ENCODE measurements at regions not wholly inside any gene's neighbourhood (a gene's known extent, or its start where the extent isn't known, plus 50 kb on each side); places are given as distances from the start of the nearest gene placed in this dataset.

DNA sequence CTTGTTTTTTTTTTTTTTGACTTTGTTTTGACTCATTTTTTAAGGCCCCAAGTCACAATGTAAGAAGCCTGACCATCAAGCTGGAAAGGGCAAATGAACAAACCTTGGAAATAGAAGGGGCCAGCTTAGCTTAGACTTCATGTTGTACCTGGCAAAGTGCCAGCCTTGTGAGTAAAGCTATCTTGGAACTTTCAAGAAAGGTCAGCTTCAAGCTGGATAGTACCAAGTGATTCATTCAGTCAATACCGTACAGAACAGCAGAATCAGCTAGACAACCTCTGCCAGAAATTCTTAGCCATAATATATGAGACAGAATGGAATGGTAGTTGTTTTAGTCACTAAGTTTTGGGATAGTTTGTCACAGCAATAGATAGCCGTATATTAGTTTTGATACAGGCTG is 1492.2 kb upstream of the TENM3 start:
- no peaks in the 10 kb centered on the region for H3K27me3 ChIP-seq (replicated peaks; ENCODE audit: control insufficient read depth, insufficient read depth, low read length)
- H3K4me3 ChIP-seq (ENCODE audit: low read depth, low read length) = no peak overlapping the region
- ChIA-PET POLR2A (no interaction called here), CTCF (no interaction called here)
- TF ChIP-seq, protein P1, sequence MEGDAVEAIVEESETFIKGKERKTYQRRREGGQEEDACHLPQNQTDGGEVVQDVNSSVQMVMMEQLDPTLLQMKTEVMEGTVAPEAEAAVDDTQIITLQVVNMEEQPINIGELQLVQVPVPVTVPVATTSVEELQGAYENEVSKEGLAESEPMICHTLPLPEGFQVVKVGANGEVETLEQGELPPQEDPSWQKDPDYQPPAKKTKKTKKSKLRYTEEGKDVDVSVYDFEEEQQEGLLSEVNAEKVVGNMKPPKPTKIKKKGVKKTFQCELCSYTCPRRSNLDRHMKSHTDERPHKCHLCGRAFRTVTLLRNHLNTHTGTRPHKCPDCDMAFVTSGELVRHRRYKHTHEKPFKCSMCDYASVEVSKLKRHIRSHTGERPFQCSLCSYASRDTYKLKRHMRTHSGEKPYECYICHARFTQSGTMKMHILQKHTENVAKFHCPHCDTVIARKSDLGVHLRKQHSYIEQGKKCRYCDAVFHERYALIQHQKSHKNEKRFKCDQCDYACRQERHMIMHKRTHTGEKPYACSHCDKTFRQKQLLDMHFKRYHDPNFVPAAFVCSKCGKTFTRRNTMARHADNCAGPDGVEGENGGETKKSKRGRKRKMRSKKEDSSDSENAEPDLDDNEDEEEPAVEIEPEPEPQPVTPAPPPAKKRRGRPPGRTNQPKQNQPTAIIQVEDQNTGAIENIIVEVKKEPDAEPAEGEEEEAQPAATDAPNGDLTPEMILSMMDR (IDR thresholded peaks at IDR 0.05; ENCODE audit: insufficient read depth in 1 of 2, low read depth in 1 of 2, low read length in 1 of 2, severe bottlenecking in 1 of 2, unreplicated experiment in 1 of 2) = no peak
- no peaks in the 10 kb centered on the region for H3K4me1 ChIP-seq
- Mint-ChIP-seq H3K9me3 (ENCODE audit: unreplicated experiment) (no peaks in the 10 kb centered on the region), H3K27me3 (ENCODE audit: insufficient read depth, unreplicated experiment) (no peaks in the 10 kb centered on the region), H3K27ac (ENCODE audit: unreplicated experiment) (no peak overlapping the region), H3K4me3 (ENCODE audit: unreplicated experiment) (no peak overlapping the region), H3K36me3 (ENCODE audit: insufficient read depth, unreplicated experiment) (no peaks in the 10 kb centered on the region), H3K4me1 (ENCODE audit: low read depth, unreplicated experiment) (no peaks in the 10 kb centered on the region)
- DNase-seq = no peak
- H3K9me3 ChIP-seq = no peaks in the 10 kb centered on the region
- intact Hi-C loops (cut with micrococcal nuclease; ENCODE audit: unreplicated experiment) = no loop called here
- H3K36me3 ChIP-seq (ENCODE audit: control insufficient read depth, insufficient read depth, low read length) = no peaks in the 10 kb centered on the region
- no TSS peak for BruUV-seq (replicated peaks)

DNA sequence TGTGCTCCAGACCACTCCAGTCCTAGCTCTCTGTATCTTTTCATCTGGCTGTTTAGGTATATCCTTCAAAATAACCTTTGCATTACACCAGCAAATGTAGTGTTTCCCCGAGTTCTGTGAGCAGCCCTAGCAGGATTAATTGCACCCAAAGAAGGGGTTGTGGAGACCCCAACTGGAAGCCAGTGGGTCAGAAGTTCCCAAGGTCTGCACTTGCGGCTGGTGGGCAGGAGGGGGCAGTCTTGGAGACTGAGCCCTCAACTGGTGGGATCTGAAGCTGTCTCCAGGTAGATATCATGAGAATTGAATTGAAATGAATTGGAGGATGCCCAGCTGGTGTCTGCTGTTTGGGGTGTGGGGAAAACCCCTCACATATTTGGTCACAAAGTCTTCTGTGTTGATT is 1485.3 kb upstream of the TENM3 start:
- no TSS peak for BruUV-seq (replicated peaks)
- Mint-ChIP-seq H3K9me3 (ENCODE audit: unreplicated experiment) (no peaks in the 10 kb centered on the region), H3K4me3 (ENCODE audit: unreplicated experiment) (no peak overlapping the region), H3K36me3 (ENCODE audit: insufficient read depth, unreplicated experiment) (no peaks in the 10 kb centered on the region), H3K27me3 (ENCODE audit: insufficient read depth, unreplicated experiment) (no peaks in the 10 kb centered on the region), H3K4me1 (ENCODE audit: low read depth, unreplicated experiment) (no peaks in the 10 kb centered on the region), H3K27ac (ENCODE audit: unreplicated experiment) (no peak overlapping the region)
- H3K4me3 ChIP-seq (ENCODE audit: low read depth, low read length) = no peak overlapping the region
- intact Hi-C loops (cut with micrococcal nuclease; ENCODE audit: unreplicated experiment) = no loop called here
- H3K4me1 ChIP-seq = no peaks in the 10 kb centered on the region
- H3K36me3 ChIP-seq (ENCODE audit: control insufficient read depth, insufficient read depth, low read length) = no peaks in the 10 kb centered on the region
- no peaks in the 10 kb centered on the region for H3K27me3 ChIP-seq (replicated peaks; ENCODE audit: control insufficient read depth, insufficient read depth, low read length)
- CTCF ChIA-PET = no interaction called here
- TF ChIP-seq, protein P1 (IDR thresholded peaks at IDR 0.05; ENCODE audit: insufficient read depth in 1 of 2, low read depth in 1 of 2, low read length in 1 of 2, severe bottlenecking in 1 of 2, unreplicated experiment in 1 of 2) = no peak
- no peaks in the 10 kb centered on the region for H3K9me3 ChIP-seq
- POLR2A ChIA-PET = no interaction called here
- DNase-seq = no peak

DNA sequence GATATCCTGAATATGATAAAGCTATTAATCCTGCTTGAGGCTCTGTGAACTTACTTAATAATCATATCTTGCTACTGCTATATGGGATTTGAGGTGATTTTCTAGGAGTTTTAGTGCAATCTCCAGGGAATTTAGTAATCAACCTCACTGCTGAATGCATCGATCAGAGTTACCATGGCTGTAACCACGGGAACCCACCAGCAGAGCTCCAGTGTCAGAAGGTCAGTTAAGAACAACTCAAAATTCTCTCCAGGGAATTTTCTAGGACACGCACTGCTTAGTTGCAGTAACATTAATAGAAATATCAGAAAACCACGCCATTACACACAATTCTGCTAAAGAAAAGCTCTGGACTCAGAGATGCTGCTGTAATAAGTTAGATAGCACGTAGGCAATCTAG is 1477.2 kb upstream of the TENM3 start:
- BruUV-seq (replicated peaks) = no TSS peak
- Histone ChIP-seq H3K4me1 (no peaks in the 10 kb centered on the region), H3K9me3 (no peaks in the 10 kb centered on the region), H3K4me3 (ENCODE audit: low read depth, low read length) (no peak overlapping the region), H3K27me3 (replicated peaks; ENCODE audit: control insufficient read depth, insufficient read depth, low read length) (no peaks in the 10 kb centered on the region), H3K36me3 (ENCODE audit: control insufficient read depth, insufficient read depth, low read length) (no peaks in the 10 kb centered on the region)
- ChIA-PET CTCF (no interaction called here), POLR2A (no interaction called here)
- Mint-ChIP-seq H3K36me3 (ENCODE audit: insufficient read depth, unreplicated experiment) (no peaks in the 10 kb centered on the region), H3K9me3 (ENCODE audit: unreplicated experiment) (no peaks in the 10 kb centered on the region), H3K27ac (ENCODE audit: unreplicated experiment) (no peak overlapping the region), H3K4me3 (ENCODE audit: unreplicated experiment) (no peak overlapping the region), H3K27me3 (ENCODE audit: insufficient read depth, unreplicated experiment) (no peaks in the 10 kb centered on the region), H3K4me1 (ENCODE audit: low read depth, unreplicated experiment) (no peaks in the 10 kb centered on the region)
- no peak for DNase-seq
- intact Hi-C loops (cut with micrococcal nuclease; ENCODE audit: unreplicated experiment) = no loop called here
- TF ChIP-seq, protein P1 (IDR thresholded peaks at IDR 0.05; ENCODE audit: insufficient read depth in 1 of 2, low read depth in 1 of 2, low read length in 1 of 2, severe bottlenecking in 1 of 2, unreplicated experiment in 1 of 2) = no peak

Data from Caco-2 (cell line).